Esophagus squamous epithelium (tissue), 4 donors: ENCODE measurements at regions not wholly inside any gene's neighbourhood (a gene's known extent, or its start where the extent isn't known, plus 50 kb on each side); places are given as distances from the start of the nearest gene placed in this dataset.

ENCODE experiments used
- CTCF ChIP-seq, 6 experiments: fragments of 450-650 bp in 4 of 6; fragments of 200-600 bp in 2 of 6; sonication (generic) in 2 of 6; IDR thresholded peaks; one replicate each; pipeline ENCODE4 v1.5.1; 2016 to 2019; ENCODE audit warnings: antibody characterized with exemption in 6 of 6, mild to moderate bottlenecking in 4 of 6, moderate library complexity in 4 of 6
- POLR2A ChIP-seq, 4 donors: fragments of 450-650 bp; IDR thresholded peaks; one replicate each; pipeline ENCODE4 v1.6.1; 2017; ENCODE audit warnings: antibody characterized with exemption in 4 of 4, mild to moderate bottlenecking in 4 of 4, moderate library complexity in 3 of 4

GRCh38 chr1:5640845-5641244, 351.4 kb downstream of the NPHP4 start:
- TF ChIP-seq CTCF (IDR thresholded peaks at IDR 0.05) (no peak), POLR2A (IDR thresholded peaks at IDR 0.05) (no peak)
